SHP77 (cell line): ENCODE measurements at regions not wholly inside any gene's neighbourhood (a gene's known extent, or its start where the extent isn't known, plus 50 kb on each side); places are given as distances from the start of the nearest gene placed in this dataset.

ENCODE experiments used
- DNase-seq, 2 experiments: peaks; one replicate each; lab custom pipeline; 2025; lab: John Stamatoyannopoulos, UW

DNA sequence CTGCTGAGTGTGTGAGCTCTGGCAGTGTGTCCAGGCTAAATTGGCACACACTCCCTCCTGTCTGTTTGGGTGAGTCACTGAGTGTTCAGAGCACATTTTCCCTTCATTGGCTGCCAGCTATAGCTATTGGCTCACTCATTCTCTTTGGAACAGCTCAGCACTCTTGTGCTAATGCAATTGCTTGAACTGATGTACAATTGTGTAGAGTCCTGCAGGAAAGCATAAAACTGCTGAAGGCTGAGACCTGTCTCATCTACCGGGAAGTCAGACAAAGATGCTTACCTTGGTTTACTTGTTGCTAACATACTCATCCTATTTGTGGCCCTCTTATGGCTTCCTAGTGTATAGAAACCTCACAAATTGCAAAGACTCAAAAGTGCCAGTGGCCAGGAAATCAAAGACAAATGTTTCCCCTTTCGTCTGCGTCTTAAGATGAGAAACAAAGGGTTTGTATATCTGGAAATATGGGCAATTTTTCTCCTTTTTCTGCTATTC is 351.0 kb downstream of the BCKDHB start:
- no peak for DNase-seq

DNA sequence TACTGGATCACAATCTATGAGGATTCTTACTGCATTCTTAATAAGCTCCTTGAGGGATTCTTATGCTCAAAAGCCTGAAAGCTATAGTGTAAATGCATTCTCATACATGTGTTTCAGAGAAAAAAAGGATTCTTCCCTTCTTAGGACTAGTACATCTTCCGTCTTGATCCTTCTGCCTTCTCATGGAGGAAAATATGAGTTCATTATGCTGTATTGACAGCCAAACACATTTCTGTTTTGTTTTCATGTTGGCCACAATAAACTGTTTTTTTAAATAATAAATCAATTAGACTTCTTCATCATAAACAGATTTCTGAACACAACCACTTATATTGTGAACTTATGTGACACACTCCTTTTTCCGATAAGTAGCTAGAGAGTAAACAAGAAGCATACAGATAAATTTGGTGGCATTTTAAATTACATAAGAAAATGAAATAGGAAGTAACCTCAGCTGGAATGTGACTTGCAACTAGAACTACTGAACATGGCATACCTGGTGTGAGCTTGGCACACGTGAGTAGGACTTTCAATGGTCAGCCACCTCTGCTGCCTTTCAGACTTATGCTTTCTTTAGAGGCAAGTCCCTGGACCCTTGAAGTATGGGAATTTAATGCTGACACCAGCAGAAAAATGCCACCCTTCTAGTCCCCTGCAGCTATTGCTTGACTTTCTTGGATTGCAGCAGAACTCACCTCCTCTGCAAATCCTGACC is 350.4 kb downstream of the BCKDHB start:
- no peak for DNase-seq

DNA sequence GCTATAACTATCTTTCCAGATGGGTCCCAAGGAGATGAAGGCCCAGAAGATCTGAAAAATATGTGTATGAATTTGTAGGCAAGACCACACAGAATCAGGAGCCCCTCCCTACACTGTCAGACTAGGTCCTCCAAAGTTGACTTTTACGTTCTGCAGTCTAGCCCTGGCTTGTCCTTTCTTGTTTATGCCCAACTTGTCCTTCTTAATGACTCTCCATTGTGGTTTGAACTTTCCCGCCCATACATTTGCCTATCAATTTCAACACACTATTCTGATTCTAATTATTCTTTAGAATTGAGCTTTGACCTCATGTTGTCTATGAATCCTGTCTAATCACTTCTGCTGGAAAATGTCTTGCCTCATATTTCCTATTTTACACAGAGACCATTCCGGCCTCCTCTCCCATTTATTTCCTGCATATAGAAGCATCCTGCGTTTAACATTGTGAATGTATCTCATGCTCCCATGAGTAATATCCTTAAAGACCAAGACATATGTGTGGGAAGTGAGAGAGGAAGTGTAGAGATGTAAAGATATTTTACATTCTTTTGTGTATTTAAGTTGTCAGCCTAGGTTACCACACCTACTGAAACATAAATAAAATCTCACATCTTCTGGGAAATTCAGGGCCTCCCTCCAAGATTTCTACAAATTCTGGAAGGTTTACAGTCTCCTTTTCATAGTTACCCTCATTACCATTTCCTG is 348.3 kb downstream of the BCKDHB start:
- no peak for DNase-seq

DNA sequence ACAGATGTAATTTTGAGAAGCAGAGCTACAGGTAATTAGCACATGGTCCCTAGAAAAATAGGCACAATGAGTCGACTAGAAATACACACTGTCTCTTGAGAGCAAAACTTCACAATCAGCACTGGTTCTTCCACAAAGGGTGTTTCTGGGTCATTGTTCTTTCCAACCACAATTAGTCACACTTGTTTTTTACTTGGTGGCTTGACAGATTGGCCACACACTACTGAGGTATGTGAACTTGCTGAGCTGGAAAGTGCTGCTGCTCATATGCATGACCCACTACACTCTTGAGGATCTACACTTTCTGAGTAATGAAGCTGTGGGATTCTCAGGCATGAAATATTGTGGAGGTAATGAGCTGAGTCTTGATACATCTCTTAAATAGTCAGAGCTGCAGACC is 347.7 kb downstream of the BCKDHB start:
- no peak for DNase-seq

DNA sequence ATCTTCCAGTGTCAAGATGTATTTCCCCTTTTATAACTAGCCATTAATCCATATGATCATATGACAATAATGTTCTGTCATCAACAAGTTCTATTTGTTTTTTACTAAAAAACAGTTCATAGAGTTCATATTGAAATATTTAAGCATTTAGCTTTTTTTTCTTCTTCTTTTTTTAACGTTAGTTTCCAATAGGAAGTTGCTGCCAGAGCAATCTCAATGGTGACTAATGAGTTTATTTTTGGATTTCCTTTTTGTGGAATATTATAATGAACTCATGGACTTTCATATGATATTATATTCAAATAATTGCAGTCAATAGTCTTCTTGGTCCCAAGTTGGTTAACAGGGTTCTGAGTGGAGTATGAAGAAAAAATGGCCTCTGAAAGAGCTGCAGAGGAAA is 343.3 kb downstream of the BCKDHB start:
- DNase-seq, result no peak

DNA sequence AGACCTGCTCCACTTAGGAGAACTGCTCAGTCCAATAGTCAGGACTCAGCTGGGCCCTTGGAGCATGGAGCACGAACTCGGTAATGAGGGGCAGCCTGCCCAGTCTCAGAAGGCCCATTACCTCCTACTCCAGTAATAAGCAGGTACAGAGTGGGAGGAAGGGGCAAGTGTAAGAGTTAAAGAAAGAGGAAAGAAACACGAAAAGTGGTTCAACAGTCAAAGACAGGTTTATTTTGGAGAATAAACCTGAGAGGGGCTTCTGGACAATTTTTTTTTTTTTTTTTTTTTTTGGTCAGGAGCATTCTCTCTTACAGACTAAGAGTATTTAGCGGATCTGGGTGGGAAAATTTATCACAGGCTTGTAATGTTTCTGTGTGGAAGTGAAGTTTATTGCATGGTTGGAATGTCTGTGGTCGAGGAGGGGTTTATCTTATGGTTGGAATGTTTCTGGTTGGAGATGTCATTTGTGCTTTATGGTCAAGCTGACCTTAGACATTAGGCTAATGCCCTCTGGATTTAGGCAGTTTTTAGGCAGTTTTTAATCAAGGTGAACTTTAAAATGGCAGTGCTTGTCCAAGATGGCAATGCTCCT is 340.1 kb downstream of the BCKDHB start:
- no peak for DNase-seq

DNA sequence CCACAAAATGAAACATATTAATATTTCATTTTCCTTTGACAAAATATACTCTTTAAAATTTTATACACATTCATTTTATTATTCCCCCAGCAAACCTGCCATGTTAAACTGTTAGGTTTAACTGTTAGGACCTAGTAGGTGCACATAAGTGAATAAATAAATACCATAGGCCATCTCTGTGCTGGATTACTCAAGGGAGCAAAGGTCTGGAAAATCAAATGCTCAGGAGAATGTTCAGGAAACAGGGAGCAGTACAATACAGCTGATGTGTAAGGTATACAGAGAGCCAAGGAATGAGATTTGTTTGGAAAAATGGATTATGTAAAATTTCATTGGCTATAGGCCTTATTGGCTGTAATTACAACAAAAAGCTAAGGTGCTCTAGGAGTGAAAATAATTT is 339.3 kb downstream of the BCKDHB start:
- no peak for DNase-seq

DNA sequence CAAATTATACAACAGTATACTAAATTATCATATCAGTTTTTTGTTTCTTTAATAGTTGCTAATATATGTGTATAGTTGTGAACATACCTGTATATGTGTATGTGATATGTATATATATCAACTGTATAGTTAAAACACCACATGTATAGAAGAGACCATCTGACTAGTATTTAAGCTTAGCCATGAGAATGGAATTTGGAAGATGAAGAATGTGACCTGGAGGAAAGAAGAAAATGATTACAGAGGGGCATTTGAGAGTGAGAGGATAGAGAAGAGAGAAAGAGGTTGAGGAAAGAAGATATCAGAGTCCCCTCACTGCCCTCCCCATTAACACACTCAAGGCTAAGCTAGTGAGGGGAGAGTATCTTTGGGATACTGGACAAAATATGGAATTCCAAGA is 335.9 kb downstream of the BCKDHB start:
- DNase-seq, result no peak

DNA sequence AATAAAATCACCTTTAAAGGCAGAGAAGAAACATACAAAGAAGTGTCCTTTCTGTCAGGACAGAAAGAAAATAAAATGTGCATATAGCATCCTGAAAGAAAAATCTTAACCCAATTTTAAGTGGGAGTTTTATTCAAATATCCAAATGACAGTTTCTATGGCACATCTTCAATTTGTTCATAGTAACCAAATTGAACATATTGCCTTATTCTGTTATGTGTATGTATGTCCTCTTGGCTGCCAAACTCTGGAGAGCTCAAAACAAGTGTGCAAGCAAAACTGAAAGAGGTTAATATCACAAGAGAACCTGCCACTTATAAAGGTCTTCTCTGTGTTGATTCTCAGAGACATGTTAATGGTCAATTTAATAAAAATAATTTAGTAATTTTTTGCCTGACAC is 334.7 kb downstream of the BCKDHB start:
- no peak for DNase-seq

DNA sequence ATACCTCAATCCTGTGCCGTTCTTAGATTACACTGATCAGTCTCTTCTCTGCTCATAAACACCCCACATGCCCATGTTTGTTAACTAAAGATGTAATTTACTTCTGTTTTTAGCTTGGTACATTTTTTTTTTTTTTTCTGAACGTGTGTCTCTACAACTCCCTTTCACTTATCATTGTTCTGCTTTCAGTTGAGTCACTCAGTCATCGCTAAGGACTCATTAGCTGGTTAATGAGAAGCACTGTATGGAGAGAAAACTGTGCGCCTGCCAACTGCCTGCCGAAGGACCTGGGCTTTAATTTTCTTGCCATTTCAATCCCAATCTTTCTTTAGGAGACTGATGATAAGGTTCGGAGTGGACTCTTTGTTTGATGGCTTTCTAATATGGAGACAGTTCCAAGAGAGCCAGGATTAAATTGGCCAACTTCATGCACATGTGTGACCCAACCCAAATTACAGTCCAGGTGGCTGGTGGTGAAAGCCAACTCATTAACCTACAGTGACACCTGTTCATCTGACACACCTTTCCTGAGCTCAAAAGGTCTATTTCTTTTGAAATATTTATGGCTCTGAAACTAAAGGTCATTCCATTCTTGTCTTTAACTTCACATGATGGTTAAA is 334.1 kb downstream of the BCKDHB start:
- no peak for DNase-seq

DNA sequence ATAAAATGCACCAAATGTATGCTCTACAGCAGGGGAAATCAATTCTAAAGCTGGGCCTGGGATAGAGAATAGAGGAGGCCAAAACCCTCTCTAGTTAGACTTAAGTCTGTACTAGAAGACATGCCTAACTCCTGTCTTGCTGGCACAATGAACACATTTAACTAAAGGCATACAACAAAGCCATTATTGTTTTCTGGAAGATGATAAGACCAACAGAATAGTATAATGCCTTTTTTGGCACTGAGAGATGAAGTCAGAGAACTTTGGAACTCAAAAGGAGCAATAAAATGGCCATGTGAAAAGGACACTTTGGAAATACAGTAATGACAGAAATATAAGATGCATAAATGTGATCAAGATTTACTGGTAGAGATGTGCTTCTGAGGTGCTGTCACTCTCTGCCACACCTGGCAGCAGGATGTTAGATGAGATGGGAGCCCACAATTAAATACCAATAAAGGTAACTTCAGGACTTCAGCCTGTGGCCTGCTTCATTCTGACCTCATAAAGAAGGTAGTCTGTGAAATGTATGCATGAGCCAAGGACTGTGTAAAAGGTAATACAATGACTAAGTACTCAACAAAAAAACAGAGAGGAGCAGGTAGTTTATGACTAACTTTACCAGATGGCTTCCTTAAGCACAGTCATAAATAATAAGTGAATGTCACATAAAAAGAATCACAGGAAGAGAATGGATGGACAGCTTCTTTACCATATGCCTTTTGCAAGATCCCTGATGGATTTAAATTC is 333.4 kb downstream of the BCKDHB start:
- DNase-seq, result no peak

DNA sequence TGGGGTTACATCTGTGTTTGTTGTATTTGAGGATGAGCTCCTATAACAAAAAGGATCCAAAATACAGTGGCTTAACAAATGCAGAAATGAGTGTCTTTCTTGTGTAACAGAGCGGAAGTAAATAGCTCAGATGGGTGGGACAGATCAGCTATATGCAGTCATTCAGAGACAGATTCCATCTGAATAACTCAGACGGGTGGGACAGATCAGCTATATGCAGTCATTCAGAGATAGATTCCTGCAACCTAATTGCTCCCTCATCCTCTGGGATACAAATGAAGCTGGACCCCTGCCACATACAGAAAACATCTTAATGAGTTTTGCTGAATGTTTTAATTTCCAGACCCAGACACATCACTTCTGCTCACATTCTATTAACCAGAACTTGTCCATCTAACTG is 332.3 kb downstream of the BCKDHB start:
- no peak for DNase-seq

DNA sequence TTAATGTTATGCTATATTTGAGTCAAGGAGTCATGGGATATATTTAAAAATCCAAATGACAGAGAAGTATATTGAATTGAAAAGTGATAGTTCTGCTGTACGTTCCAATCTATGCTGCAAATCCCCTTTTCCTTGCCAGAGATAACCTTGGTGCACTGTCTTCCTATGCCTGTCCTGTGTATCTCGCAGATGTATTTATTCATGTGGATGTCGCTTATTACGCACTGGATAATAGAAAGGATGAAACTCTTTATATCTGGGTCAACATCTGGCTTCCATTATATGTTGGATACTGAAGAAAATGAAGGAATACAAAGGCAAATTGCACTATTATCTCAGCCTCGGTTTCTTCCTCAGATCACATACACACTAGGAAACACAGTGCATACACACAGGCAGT is 331.3 kb downstream of the BCKDHB start:
- no peak for DNase-seq

DNA sequence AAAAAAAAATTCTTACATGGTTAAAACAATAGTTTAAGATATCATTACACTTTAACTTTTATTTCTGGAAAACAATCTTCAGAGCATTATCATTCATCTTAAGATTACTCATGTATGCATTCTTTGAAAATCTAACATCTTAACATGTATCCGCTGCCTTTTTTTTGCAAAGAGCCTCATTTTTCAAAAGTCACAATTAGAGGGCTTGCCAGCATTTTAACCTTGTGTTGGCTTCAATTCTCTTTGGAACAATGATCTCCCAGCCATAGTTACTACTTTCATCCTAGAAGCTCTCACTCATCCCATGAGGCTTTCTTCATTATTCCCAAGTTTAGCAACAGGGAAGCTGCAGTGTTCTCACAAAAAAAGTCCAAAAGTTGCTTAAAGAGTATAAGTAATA is 330.8 kb downstream of the BCKDHB start:
- DNase-seq, result no peak

DNA sequence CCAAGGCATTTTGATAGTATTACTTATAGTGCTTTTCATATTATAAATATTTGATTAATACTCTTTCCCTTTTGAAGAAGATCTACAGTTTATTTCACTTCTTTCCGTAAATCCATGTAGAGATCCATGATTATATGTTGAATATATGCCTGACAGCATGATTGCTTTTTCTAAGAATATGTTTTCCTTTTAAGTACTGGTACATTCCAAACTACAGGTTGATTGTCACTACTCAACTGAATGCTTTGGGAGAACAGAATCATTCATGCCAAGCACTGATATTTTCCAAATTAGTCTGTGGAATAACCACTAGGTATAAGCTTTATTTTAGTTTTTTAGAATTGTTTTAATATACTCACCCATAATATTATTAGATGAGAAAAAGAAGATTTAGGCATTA is 330.2 kb downstream of the BCKDHB start:
- no peak for DNase-seq

DNA sequence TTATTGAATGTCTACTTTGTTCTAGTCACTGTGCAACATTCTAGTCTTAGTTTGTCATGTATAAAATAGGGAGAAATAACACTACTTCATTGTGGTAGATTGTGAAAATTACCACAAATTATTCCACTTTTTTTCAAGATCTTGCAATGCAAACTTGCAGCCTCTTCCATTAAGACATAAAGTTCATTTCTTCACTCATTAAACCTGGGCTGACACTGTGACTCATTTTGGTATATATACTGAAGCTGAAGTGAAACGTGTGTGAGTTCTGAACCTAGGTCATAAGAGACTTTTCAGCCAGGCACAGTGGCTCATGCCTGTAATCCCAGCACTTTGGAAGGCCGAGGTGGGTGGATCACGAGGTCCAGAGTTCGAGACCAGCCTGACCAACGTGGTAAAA is 329.0 kb downstream of the BCKDHB start:
- DNase-seq, result no peak

DNA sequence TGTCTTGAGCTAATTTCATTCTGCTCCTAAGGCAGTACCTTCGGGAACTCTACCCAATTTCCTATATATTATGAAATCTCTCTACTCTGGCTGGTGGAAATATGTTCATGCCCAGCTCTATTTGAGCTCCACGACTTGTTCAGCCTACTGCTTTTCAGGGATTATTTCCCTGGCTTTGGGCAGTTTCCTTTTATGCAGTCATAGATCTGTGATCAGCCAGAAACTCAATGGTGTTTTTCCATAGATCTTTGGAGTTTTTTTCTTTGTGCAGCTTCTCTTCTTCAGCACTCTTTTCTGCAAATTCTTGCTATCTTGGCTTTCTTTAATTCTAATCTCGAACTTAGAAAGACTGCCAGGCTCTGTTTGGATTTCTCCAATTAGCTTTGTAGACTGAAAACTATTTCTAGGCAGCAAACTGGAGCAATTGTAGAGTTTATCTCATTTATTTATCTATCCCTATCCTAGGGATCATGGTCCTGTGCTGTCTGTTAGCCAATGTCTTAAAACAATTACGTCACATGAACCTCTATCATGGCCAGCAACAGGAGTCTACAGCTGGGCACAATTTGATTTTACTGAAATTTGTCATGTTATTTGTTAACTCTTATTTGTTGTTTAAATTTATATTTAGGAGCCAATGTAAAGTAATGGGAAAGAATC is 328.4 kb downstream of the BCKDHB start:
- DNase-seq, result no peak

DNA sequence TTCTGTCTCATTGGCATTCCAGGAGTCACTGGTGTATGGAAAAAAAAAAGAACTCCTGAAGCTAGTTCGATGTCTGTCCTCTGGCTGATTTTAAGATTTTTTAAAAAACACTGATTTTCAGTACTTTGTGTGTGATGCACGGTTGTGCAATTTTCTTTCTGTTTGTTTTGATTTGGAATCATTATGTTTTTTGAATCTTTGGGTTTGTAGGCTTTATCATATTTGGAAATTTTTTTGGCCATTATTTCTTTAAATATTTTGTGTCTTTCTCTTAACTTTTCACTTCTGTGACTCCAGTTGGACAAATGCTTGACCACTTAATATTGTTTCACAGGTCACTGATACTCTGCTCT is 327.2 kb downstream of the BCKDHB start:
- DNase-seq, result no peak

DNA sequence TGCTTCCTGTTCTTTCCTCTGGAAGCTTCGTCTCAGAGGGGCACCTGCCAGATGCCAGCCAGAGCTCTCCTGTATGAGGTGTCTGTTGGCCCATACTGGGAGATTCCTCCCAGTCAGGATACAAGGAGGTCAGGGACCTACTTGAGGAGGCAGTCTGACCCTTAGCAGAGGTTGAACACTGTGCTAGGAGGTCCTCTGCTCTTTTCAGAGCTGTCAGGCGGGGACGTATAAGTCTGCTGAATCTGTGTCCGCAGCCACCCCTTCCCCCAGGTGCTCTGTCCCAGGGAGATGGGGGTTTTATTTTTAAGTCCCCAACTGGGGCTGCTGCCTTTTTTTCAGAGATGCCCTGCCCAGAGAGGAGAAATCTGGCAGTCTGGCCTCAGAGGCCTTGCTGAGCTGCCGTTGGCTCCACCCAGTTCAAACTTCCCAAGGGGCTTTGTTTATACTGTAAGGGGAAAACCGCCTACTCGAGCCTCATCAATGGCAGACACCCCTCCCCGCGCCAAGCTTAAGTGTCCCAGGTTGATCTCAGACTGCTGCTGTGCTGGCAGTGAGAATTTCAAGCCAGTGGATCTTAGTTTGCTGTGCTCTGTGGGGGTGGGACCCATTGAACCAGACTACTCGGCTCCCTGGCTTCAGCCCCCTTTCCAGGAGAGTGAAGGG is 326.7 kb downstream of the BCKDHB start:
- no peak for DNase-seq

DNA sequence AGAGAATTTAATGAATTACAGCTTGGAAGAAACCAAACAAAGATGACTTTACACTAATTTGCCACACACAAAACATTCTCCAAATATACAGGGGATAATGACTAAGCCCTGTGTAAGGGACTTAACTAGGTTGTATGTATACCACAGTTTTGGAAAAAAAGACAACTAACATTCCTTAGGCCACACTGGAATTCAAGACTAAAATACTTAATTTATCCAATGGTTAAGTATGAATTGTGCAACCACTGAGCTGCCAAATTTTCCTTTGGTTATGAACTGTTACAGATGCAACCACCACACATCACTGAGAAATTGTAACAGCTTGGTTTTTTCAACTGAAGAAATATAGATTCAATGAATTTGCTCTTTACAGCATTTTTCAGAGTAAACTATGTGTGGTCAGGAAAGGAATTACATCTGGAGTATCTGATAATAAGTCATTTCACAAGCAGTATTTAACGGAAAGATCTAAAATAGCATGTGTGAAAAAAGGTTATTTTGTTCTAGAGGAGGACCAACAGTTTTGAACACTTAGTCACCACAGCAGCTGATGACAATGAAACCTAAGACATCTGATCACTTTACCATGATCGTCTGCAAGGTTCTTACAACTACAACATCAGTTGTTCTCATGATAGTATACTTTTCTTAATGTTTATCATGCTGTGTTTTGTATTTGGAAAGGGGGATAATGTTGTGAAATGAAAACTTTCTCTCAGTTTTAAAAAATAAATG is 318.8 kb downstream of the BCKDHB start:
- no peak for DNase-seq

DNA sequence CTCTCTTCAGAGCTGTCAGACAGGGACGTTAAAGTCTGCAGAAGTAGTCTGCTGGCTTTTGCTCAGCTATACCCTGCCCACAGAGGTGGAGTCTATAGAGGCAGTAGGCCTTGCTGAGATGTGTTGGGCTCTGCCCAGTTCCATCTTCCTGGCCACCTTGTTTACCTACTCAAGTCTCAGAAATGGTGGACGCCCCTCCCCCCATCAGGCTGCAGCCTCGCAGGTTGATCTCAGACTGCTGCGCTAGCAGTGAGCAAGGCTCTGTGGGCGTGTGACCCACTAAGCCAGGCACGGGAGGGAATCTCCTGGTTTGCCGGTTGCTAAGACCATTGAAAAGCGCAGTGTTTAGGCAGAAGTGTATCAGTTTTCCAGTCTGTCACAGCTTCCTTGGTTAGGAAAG is 305.0 kb downstream of the BCKDHB start:
- no peak for DNase-seq
